ENCODE measurements at regions not wholly inside any gene's neighbourhood (a gene's known extent, or its start where the extent isn't known, plus 50 kb on each side); places are given as distances from the start of the nearest gene placed in this dataset.

DNA sequence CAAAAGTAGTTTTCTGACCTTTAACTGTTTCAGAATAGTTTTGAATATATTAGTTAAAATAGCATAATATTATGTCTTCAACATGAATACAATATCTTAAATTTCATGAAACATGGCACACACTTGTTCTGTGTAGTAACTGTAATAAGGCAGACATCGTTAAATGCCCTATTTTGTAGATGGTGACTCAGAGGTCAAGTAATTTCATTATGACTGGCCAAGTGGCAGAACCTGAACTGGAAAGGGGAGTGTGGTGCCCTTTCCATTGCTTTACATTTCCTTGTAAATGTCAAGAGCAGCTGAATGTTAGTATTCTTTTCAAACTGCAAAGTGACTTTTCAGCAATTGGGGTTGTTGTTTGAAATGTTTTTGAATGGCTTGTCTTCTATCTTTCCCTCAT lies 201.2 kb upstream of the CDKN2B start:
- TF ChIP-seq, protein P1, sequence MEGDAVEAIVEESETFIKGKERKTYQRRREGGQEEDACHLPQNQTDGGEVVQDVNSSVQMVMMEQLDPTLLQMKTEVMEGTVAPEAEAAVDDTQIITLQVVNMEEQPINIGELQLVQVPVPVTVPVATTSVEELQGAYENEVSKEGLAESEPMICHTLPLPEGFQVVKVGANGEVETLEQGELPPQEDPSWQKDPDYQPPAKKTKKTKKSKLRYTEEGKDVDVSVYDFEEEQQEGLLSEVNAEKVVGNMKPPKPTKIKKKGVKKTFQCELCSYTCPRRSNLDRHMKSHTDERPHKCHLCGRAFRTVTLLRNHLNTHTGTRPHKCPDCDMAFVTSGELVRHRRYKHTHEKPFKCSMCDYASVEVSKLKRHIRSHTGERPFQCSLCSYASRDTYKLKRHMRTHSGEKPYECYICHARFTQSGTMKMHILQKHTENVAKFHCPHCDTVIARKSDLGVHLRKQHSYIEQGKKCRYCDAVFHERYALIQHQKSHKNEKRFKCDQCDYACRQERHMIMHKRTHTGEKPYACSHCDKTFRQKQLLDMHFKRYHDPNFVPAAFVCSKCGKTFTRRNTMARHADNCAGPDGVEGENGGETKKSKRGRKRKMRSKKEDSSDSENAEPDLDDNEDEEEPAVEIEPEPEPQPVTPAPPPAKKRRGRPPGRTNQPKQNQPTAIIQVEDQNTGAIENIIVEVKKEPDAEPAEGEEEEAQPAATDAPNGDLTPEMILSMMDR (conservative IDR thresholded peaks at IDR 0.05): no peak
- TF ChIP-seq EZH2 (IDR thresholded peaks at IDR 0.05; ENCODE audit: low read depth): no peak

All from PC-9 (cell line).